ENCODE measurements at regions not wholly inside any gene's neighbourhood (a gene's known extent, or its start where the extent isn't known, plus 50 kb on each side); places are given as distances from the start of the nearest gene placed in this dataset.

- DNase-seq (ENCODE audit: low read depth in 2 of 3, low spot score in 1 of 3): no peak
These were observed 129.3 kb upstream of the RAI14 start for GRCh38 chr5:34526682-34527305.

DNA sequence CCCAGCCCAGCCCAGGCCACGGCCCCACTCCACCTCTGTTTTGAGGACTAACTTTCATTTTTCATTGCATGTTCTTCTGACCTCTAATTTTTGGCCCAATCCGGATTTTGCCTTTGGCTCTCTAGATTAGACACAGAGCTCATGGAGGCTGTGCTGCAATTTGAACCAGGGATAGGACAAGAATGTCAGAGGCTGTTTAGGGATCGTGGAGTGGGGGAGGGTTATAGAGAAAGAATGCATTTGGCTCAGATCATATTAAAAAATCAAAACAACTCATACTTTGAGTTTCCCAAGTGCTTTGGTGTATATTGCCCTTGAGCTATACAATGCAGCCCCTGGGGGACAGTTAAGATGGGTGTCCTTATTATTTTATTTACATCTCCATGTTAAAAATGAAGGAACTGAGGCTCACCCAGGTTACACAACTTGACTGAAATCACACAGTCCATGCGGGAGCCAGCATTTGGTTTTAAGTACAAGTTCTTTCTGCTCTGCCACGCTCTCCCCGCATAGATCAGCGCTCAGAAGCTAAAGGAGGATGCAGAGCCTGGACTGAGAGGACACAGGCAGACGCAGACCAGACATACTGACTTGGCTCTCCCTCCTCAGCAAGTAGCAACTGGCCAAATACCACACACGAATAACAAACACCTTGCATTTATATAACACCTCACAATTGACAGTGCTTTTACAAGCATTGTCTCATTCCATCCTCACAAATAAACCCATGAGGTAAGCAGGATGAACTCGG lies 126.4 kb upstream of the RAI14 start:
- DNase-seq (ENCODE audit: low read depth in 2 of 3, low spot score in 1 of 3): no peak

- no peak for DNase-seq (ENCODE audit: low read depth in 2 of 3, low spot score in 1 of 3)
These were observed 125.5 kb upstream of the RAI14 start for GRCh38 chr5:34530637-34531036.

DNA sequence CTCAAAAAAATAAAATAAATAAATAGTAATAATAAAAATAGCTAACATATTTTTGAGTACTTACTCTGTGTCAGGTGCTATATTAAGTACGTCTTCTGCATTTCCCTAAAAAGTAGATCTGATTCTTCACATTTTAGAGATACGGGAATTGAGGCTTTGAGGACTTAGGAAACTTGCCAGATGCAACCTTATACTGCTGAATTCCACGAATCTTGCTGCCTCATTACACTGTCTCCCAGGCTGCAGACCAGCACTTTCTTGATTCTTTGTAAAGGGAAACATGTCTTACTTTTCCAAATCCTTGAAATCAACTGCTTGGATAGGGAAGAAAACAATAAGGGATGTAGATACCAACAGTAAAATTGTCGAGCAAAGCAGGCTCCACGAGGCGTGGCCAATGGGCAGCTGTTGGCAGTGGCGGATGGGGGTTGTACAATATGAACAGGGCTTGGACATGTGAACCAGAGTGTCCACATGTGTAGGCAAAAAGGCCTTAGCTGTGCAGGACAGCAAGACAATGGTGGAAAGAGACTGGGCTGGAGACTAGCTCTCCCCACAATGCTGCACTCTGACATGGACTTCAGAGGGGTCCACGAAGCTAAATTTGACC lies 124.3 kb upstream of the RAI14 start:
- DNase-seq (ENCODE audit: low read depth in 2 of 3, low spot score in 1 of 3): no peak

DNA sequence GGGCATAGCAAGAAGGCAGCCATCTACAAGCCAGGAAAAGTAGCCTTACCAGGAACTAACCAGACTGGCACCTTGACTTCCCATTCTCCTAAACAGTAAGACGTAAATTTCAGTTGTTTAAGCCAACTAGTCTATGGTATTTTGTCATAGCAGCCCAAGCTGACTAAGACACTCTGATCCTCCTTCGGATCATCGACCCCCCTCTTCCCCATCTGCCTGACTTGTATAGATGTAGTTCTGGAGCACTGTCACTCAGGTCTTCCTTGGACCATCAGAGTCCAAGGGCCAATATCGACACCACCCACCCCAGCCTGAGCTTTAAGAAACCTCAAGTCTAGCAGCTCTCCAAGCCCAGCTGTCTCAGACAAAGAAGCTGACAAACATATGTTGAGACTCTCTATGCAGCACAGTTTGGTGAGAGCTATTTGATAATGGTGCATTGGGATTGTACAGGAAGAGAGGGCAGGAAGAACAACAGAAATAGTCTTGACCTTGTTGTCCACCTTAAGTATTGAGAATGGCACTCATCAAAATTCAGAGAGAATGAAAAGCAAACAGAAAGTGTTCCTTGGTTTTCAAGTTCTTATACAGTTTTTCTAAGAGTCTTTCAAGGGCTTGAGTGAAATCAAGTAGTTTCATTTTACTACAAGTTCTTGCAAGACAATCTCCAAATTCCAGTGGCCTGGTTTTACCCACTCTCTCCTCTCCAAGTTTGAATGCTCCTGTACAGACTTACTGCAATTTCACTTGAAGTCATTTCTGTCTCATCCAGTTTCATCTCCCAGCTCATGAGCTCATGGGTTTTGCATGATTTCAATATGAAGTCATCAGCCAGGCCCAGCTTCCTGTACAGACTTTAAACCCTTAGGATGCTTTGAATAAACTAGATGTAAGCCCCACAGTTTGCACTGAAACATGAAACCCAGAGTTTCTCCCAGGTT lies 122.3 kb upstream of the RAI14 start:
- DNase-seq (ENCODE audit: low read depth in 2 of 3, low spot score in 1 of 3): peak in 1 of 3 donors; percentile 10

DNA sequence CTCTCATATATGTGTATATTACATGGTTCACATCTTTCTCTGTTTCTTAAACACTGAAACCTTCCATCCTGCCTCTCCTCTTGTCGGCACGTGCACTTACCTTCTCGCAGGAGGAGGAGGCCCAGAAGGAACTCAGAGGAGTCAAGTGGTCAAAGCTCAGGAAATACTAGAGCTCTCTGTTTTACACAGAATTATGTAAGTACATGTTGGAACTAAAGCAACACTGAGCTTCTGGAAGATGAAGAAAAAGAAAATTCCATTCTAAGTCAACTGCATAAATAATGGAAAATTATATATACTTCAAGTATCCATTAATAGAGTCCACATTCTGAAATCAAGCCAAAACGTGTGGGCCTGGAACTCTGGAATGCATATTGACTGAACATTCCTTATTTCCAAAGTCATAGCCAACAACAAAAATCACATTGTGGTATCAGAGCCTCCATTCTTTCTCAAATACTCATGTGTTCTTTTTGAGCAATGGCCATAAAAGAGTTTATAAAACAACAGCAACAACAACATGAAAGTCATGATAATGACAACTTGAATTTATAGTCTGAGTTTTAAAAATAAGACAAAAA lies 121.5 kb upstream of the RAI14 start:
- DNase-seq (ENCODE audit: low read depth in 2 of 3, low spot score in 1 of 3): no peak

GRCh38 chr5:34535433-34535832 lies 120.7 kb upstream of the RAI14 start:
- DNase-seq (ENCODE audit: low read depth in 2 of 3, low spot score in 1 of 3): no peak

DNA sequence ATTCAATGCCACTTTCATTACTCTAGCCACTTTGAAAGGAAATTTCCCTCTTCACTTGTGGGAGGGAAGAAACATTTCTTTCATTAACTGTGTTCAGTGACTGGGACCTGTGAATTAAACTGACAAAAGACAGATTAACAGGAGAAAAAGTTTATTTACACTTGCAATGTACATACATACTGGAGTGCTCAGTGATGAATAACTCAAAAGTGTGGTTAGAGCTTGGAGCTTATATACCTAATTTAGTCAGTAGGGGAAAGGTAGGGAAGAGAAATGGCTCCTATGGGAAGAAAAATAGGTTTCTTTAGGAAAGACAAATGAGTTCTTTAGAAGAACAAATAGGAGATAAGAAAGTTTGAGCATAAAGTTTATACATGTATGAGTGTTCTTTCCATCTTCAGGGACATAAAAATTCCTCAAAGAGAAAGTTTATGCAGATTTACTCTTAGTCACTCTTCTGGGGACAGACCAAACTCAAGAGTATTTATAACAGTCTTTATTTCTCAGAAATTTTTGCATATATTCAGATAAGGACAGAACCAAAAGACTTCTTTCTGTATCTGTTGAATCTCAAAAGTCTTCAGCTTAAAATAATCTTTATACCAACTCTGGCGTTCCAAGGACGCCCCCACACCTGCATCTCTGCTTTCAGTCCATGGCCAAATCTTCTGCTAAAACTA lies 120.0 kb upstream of the RAI14 start:
- no peak for DNase-seq (ENCODE audit: low read depth in 2 of 3, low spot score in 1 of 3)

DNA sequence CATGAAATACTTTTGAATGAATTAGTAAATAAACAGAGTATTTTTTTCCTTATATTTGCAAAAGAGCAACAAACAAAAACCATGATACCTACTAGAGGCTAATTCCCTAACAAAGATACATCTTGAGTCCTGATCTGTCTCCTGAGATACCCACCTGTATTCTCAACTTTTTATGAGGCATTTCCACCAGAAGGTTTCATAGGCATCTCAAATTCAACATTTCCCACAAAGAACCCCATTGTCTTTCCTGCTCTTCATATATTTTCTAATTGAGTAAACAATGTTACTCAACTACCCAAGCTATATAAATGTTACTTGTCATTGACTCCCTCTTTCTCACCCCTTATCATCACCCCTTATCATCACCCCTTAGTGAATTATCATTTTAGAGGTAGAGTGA lies 119.4 kb upstream of the RAI14 start:
- no peak for DNase-seq (ENCODE audit: low read depth in 2 of 3, low spot score in 1 of 3)

- DNase-seq (ENCODE audit: low read depth in 2 of 3, low spot score in 1 of 3): peak in 1 of 3 donors; percentile 34
These were observed 118.0 kb upstream of the RAI14 start for GRCh38 chr5:34538026-34538672.

DNA sequence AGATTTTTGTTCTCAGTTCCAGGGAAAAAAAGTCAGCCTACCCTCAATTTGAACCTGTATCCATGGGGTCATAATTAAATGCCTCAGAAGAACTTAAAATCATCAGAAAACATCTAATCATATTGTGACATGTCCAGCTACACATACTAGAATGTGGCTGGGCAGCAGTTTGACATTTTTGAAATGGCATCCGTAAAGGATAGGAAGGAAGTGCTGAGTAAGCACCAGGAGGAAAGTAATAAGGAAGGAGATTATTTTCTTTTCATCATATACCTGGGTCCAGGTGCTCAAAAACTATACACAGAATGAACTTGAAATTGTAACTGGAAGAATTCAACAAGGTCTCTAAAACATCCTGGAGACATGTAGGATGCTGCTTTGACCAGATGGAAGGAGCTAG lies 116.9 kb upstream of the RAI14 start:
- DNase-seq (ENCODE audit: low read depth in 2 of 3, low spot score in 1 of 3): no peak

DNA sequence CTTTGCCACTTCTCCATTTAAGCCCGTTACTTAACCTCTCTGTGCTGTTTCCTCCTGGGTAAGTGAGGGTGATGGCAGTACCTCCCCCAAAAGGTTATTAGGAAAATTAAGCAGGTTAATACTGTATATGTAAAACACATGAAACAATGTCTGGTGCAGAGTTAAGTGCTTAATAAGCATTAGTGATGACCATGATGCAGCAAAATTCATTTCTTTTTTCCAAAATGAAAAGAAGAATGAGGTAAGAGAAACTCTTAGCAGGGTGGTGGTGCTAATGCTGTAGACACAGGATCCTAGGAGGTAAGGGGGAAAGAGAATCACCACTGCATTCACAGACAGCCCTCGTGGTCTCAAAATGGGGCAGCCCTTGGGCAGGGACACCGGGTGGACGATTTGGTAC lies 115.1 kb upstream of the RAI14 start:
- no peak for DNase-seq (ENCODE audit: low read depth in 2 of 3, low spot score in 1 of 3)

DNA sequence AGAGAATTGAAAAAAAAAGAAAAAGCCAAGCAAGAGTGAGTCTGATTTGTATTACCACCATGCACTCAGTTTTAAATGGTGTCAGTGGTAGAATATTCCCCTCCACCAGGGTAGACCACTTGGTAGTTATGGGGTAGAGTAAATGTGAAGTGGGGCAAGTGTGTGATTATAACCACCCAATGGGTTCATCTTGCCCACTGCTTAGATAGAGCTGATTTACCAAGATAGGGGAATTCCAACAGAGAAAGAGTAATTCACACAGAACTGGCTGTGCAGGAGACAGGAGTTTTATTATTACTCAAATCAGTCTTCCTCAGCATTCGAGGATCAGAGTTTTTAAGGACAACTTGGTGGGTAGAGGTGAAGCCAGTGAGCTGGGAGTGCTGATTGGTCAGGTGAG lies 113.3 kb upstream of the RAI14 start:
- DNase-seq (ENCODE audit: low read depth in 2 of 3, low spot score in 1 of 3): no peak

DNA sequence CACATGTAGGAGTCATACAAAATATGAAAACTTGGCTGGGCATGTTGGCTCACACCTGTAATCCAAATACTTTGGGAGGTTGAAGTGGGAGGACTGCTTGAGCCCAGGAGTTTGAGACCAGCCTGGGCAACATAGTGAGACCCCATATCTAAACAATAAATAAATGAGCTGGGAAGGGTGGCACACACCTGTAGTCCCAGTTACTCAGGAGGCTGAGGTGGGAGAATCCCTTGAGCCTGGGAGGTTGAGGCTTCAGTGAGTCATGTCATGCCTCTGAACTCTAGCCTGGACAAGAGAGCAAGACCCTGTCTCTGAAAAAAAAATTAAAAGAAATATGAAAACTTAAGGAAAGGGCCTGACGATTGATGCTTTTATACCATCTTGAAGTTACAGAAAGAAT lies 112.4 kb upstream of the RAI14 start:
- DNase-seq (ENCODE audit: low read depth in 2 of 3, low spot score in 1 of 3): no peak

DNA sequence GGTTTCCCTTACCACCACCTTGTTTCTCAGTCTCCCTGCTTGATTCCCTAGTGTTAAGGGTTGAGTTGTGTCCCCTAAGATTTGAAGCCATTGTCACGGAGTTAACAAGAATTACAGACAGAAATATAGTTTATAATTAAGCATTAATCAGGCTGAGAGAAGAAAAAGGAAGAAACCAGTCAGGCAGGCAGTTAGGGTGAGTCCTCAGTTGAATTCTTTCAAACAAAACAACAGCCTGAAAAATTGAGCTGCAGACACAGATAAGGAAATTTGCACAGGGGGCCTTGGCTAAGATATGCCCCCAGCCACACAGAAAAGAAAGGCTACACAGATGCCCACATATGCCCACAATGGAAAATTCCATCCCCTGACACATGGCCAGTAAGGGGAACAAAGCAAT lies 111.7 kb upstream of the RAI14 start:
- no peak for DNase-seq (ENCODE audit: low read depth in 2 of 3, low spot score in 1 of 3)

GRCh38 chr5:34545164-34545563 lies 111.0 kb upstream of the RAI14 start:
- no peak for DNase-seq (ENCODE audit: low read depth in 2 of 3, low spot score in 1 of 3)

DNA sequence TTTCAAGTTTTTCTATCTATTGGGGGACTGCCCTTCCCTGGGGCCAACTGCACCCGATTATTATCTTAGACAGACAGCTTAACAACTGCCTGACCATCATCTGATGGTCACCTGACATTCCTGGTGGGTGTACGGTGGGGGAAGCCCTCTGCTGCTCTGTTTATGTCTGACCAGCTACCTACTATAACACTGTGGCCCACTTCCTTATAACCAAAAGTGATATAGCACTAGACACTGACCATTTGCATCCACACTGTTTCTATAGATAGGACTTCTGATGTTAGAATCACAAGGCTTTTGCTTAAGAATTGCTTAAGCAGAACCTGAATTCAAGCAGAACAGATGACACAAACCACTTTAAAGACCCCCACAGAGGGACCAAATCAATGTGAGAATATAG lies 110.5 kb upstream of the RAI14 start:
- DNase-seq (ENCODE audit: low read depth in 2 of 3, low spot score in 1 of 3): no peak

- no peak for DNase-seq (ENCODE audit: low read depth in 2 of 3, low spot score in 1 of 3)
These were observed 108.6 kb upstream of the RAI14 start for GRCh38 chr5:34547300-34548085.

DNA sequence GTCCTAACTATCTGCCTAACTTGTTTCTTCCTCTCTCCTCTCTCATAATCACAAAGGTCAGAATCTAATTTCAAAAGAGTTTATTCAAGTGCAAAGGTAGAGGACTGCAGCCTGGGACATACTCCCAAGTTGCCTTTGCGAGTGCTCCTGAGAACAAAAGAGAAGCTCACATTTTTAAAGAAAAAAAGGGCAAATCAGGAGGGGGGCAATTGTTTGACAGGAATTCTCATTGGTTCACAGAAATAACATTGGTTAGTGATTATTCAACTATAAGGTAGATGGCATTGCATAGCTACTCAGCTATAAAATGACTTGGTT lies 108.1 kb upstream of the RAI14 start:
- no peak for DNase-seq (ENCODE audit: low read depth in 2 of 3, low spot score in 1 of 3)

Data from stimulated activated CD4-positive, alpha-beta T cell treated with anti-CD3 and anti-CD28 coated beads, Interleukin-12 subunit alpha, Interleukin-12 subunit beta, amount 100 ng/mL, for 48 hours (primary cell).